Liver (tissue), 8 donors: ENCODE measurements at regions not wholly inside any gene's neighbourhood (a gene's known extent, or its start where the extent isn't known, plus 50 kb on each side); places are given as distances from the start of the nearest gene placed in this dataset.

Experiments used
- DNase-seq: peaks from one replicate; pipeline ENCODE4 v3.0.0-alpha.2; 2017; ENCODE audit warnings: low spot score
- H3K27ac ChIP-seq, 2 donors: one replicate each; pipeline ENCODE4 v1.7.0; 2013; ENCODE audit warnings: inconsistent platforms in 2 of 2, low read length in 2 of 2, control low read depth in 1 of 2, low read depth in 1 of 2, mild to moderate bottlenecking in 1 of 2
- H3K27me3 ChIP-seq, 4 donors: one replicate each; pipeline versions ENCODE4 v1.6.1 to v1.7.0; 2013; ENCODE audit warnings: low read length in 3 of 4, inconsistent platforms in 1 of 4, mild to moderate bottlenecking in 1 of 4, moderate library complexity in 1 of 4; ENCODE audit not compliant: control insufficient read depth in 4 of 4, insufficient read depth in 4 of 4
- H3K36me3 ChIP-seq, 4 donors: one replicate each; pipeline versions ENCODE4 v1.6.1 to v1.7.0; 2013; ENCODE audit warnings: low read length in 3 of 4, mild to moderate bottlenecking in 3 of 4, low read depth in 1 of 4, moderate library complexity in 1 of 4; ENCODE audit not compliant: control insufficient read depth in 4 of 4, insufficient read depth in 3 of 4
- H3K4me1 ChIP-seq, 4 donors: one replicate each; pipeline versions ENCODE4 v1.6.1 to v1.7.0; 2013; ENCODE audit warnings: low read length in 3 of 4, mild to moderate bottlenecking in 3 of 4, moderate library complexity in 1 of 4; ENCODE audit not compliant: control insufficient read depth in 4 of 4, insufficient read depth in 4 of 4
- H3K4me3 ChIP-seq, 3 donors: one replicate each; pipeline versions ENCODE4 v1.6.1 to v1.7.0; 2013; ENCODE audit warnings: low read length in 3 of 3, control low read depth in 1 of 3, low read depth in 1 of 3, mild to moderate bottlenecking in 1 of 3
- H3K9ac ChIP-seq, 2 donors: one replicate each; pipeline ENCODE4 v1.7.0; 2013; ENCODE audit warnings: low read length in 2 of 2, mild to moderate bottlenecking in 2 of 2, moderate library complexity in 2 of 2, control low read depth in 1 of 2, low read depth in 1 of 2
- H3K9me3 ChIP-seq, 4 donors: one replicate each; pipeline versions ENCODE4 v1.6.1 to v1.7.0; 2013; ENCODE audit warnings: low read length in 3 of 4; ENCODE audit not compliant: control insufficient read depth in 4 of 4
- ATF3 ChIP-seq: IDR thresholded peaks from 2 replicates; pipeline ENCODE4 v1.6.1; 2016; ENCODE audit warnings: antibody characterized with exemption
- CTCF ChIP-seq: fragments of 150-350 bp; IDR thresholded peaks from 2 replicates; pipeline ENCODE4 v1.5.1; 2017; ENCODE audit warnings: improper control_type of control experiment, low read depth, low read length; ENCODE audit not compliant: missing input control
- FOXA2 ChIP-seq: IDR thresholded peaks from 2 replicates; pipeline ENCODE4 v1.6.1; 2016; ENCODE audit warnings: antibody characterized with exemption
- GABPA ChIP-seq, 2 donors: IDR thresholded peaks in 1 of 2; conservative IDR thresholded peaks in 1 of 2; 2 replicates each; pipeline ENCODE4 v1.6.1; 2016; ENCODE audit warnings: antibody characterized with exemption in 2 of 2, mild to moderate bottlenecking in 1 of 2, moderate library complexity in 1 of 2
- HNF4A ChIP-seq, 2 donors: conservative IDR thresholded peaks; 2 replicates each; pipeline ENCODE4 v1.6.1; 2016; ENCODE audit warnings: antibody characterized with exemption in 2 of 2, mild to moderate bottlenecking in 2 of 2
- HNF4G ChIP-seq: IDR thresholded peaks from 2 replicates; pipeline ENCODE4 v1.6.1; 2016; ENCODE audit warnings: antibody characterized with exemption
- JUND ChIP-seq, 2 donors: IDR thresholded peaks; 2 replicates each; pipeline ENCODE4 v1.6.1; 2016; ENCODE audit warnings: antibody characterized with exemption in 2 of 2
- MAX ChIP-seq: IDR thresholded peaks from 2 replicates; pipeline ENCODE4 v1.6.1; 2016; ENCODE audit warnings: antibody characterized with exemption
- NR2F2 ChIP-seq: IDR thresholded peaks from 2 replicates; pipeline ENCODE4 v1.6.1; 2016; ENCODE audit warnings: antibody characterized with exemption
- RAD21 ChIP-seq, 2 donors: IDR thresholded peaks; 2 replicates each; pipeline ENCODE4 v1.6.1; 2016; ENCODE audit warnings: antibody characterized with exemption in 2 of 2, mild to moderate bottlenecking in 2 of 2
- REST ChIP-seq: IDR thresholded peaks from 2 replicates; pipeline ENCODE4 v1.6.1; 2016; ENCODE audit warnings: antibody characterized with exemption, mild to moderate bottlenecking
- TAF1 ChIP-seq: conservative IDR thresholded peaks from 2 replicates; pipeline ENCODE4 v1.6.1; 2016; ENCODE audit warnings: antibody characterized with exemption, mild to moderate bottlenecking
- YY1 ChIP-seq: IDR thresholded peaks from 2 replicates; pipeline ENCODE4 v1.6.1; 2016; ENCODE audit warnings: antibody characterized with exemption, mild to moderate bottlenecking
- WGBS: extraction: QIAGEN DNeasy Blood & Tissue Kit; methylation state at CpG from one replicate; pipeline ENCODE4 v1.1.7; 2013; 5-methylcytosine and 5-hydroxymethylcytosine counted together
- donor health status: healthy.
- donor health status: healthy.
- donor health status: healthy.
- donor health status: healthy.
- donor health status: healthy.

- no peaks in the 10 kb centered on the region for H3K9me3 ChIP-seq
- TF ChIP-seq GABPA (IDR thresholded peaks at IDR 0.05 in 1 of 2, conservative IDR thresholded peaks at IDR 0.05 in 1 of 2), result no peak
- TF ChIP-seq MAX, result no peak
- TF ChIP-seq FOXA2, result no peak
- TF ChIP-seq HNF4A (conservative IDR thresholded peaks at IDR 0.05), result no peak
- TF ChIP-seq YY1, result no peak
- TF ChIP-seq ATF3, result no peak
- TF ChIP-seq TAF1, result no peak
- TF ChIP-seq JUND (IDR thresholded peaks at IDR 0.05), result no peak
- H3K27me3 ChIP-seq, result peaks cover 0 to 4% (median 0%) of the 10 kb centered on the region in 4 donors
- 72% methylated on average over 2 of the region's 2 CpGs for WGBS
- no peaks in the 10 kb centered on the region for H3K4me1 ChIP-seq
- no peak overlapping the region for H3K27ac ChIP-seq
- H3K4me3 ChIP-seq, result no peak overlapping the region
- no peak for DNase-seq
- H3K9ac ChIP-seq, result no peak overlapping the region
- no peaks in the 10 kb centered on the region for H3K36me3 ChIP-seq
These were observed 259.9 kb downstream of the ZIC1 start for GRCh38 chr3:147669077-147669476.

DNA sequence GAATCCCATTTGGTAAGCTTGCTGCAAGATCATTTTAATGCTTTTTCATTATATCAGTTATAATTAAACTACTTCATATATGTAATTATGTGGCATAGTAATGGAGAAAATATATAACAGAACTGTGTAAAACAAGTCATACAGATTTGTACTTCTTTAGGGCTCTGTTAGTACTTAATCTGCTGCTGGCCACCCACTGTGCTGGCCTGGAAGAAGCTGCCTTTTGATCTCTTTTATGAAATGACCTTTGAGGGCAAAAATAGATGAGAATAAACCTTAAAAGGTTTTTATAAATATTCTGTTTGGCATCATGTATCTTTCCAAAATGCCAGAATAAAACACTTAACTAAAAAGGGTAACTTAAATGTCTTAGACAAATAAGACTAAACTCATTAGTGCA is 262.9 kb downstream of the ZIC1 start:
- DNase-seq, result no peak
- Histone ChIP-seq H3K9ac (no peak overlapping the region), H3K9me3 (no peaks in the 10 kb centered on the region), H3K27me3 (peaks cover 0 to 4% (median 0%) of the 10 kb centered on the region in 4 donors), H3K4me1 (no peaks in the 10 kb centered on the region), H3K27ac (no peak overlapping the region), H3K4me3 (no peak overlapping the region), H3K36me3 (no peaks in the 10 kb centered on the region)
- TF ChIP-seq JUND (IDR thresholded peaks at IDR 0.05), result no peak
- TF ChIP-seq FOXA2, result no peak
- TF ChIP-seq HNF4G, result no peak
- no peak for TF ChIP-seq NR2F2
- no peak for TF ChIP-seq RAD21 (IDR thresholded peaks at IDR 0.05)
- no peak for TF ChIP-seq CTCF

DNA sequence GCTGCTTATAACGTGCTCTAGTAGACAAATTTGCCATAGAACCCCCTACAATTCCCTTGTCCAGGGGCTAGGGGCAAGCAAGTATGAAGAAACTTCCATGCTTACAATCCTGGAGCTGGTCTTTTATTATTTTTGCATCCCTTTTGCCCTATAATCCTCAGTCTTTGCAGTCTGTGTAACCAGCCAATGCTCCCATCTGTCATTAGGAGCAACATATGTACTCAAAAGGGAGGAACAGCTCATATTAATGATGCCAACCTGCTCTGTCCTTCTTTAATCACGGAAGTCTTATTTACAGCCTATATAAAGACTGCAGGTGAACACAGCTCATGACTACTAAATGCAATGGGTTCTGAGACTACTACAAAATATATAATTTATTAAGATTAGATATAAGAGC is 263.3 kb downstream of the ZIC1 start:
- no peaks in the 10 kb centered on the region for H3K4me1 ChIP-seq
- H3K27ac ChIP-seq, result no peak overlapping the region
- no peaks in the 10 kb centered on the region for H3K36me3 ChIP-seq
- no peak for DNase-seq
- H3K27me3 ChIP-seq, result peaks cover 0 to 4% (median 0%) of the 10 kb centered on the region in 4 donors
- H3K9me3 ChIP-seq, result no peaks in the 10 kb centered on the region
- WGBS, result 44% methylated on average over 2 of the region's 2 CpGs
- H3K9ac ChIP-seq, result no peak overlapping the region
- no peak overlapping the region for H3K4me3 ChIP-seq
- TF ChIP-seq REST, result no peak
- TF ChIP-seq MAX, result no peak
